ENCODE measurements at regions not wholly inside any gene's neighbourhood (a gene's known extent, or its start where the extent isn't known, plus 50 kb on each side); places are given as distances from the start of the nearest gene placed in this dataset.

DNA sequence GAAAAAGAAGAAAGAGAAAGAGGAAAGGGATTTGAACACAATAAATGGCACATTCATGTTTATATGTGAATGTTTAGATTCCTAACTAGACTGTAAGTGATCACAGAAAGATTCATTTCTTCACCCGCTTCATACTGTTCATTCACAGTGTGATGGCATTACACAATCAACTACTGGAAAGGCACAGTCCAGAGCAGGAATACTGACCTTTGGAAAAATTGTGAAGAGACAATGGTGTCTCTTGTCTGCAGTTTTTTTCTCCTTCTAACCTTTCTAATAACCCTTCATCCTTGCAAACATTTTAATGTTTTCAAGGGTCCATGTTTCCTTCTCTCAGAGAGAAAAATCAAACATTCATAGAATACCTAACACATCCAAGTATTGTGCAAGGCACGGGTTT, 180.9 kb upstream of the SOX14 start:
- TF ChIP-seq, protein P1, sequence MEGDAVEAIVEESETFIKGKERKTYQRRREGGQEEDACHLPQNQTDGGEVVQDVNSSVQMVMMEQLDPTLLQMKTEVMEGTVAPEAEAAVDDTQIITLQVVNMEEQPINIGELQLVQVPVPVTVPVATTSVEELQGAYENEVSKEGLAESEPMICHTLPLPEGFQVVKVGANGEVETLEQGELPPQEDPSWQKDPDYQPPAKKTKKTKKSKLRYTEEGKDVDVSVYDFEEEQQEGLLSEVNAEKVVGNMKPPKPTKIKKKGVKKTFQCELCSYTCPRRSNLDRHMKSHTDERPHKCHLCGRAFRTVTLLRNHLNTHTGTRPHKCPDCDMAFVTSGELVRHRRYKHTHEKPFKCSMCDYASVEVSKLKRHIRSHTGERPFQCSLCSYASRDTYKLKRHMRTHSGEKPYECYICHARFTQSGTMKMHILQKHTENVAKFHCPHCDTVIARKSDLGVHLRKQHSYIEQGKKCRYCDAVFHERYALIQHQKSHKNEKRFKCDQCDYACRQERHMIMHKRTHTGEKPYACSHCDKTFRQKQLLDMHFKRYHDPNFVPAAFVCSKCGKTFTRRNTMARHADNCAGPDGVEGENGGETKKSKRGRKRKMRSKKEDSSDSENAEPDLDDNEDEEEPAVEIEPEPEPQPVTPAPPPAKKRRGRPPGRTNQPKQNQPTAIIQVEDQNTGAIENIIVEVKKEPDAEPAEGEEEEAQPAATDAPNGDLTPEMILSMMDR (conservative IDR thresholded peaks at IDR 0.05; ENCODE audit: low read length) = no peak
- no peak for TF ChIP-seq EZH2phosphoT487 (IDR thresholded peaks at IDR 0.05; ENCODE audit: borderline replicate concordance)
